ENCODE measurements at regions not wholly inside any gene's neighbourhood (a gene's known extent, or its start where the extent isn't known, plus 50 kb on each side); places are given as distances from the start of the nearest gene placed in this dataset.

DNA sequence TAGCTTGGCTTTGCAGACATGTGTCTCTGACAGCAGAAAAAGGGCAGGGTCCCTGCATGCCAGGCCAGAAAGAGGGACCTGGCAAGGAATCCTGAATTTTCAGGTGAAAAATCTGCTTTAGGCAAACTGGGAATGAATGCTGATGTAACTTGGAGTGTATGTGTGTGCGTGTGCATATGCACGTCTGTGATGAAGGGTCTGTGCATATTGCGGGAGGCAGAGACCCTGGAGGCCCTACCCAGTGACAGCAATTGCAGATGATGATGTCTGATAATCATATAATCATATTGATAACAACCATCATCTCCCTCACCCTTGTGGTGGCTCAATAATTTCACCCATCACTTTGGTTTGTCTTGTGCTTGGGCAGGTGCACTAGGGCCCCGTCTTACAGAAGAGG lies 80.7 kb upstream of the SDK2 start:
- no peak for ATAC-seq

DNA sequence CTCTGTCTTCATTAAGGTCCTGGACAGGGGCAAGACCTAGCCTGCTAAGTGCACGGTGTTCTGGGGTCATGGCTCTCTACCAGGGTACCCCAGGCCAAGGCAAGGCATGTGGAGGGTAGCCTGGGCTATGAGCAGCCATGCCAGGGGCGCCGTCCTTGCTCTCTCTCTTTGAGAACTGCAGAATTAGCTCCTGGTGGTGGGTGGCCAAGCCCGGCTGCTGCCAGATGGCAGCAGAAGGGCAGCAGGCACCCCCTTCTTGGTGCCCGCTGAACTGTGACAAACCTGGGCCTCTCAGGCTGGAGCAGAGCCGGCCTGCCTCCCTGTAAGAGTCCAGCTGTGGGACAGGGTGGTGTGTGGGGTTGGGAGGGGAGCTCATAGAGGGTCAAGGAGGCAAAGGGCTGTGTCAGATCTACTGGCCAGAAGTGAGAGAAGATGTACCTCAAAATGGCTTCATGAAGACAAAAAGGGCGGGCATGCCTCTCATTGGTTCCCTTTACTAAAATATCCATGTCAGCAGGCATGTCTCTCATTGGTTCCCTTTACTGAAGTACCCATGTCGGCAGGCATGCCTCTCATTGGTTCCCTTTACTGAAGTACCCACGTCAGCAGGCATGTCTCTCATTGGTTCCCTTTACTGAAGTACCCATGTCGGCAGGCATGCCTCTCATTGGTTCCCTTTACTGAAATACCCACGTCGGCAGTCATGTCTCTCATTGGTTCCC lies 81.7 kb upstream of the SDK2 start:
- no peak for ATAC-seq

GRCh38 chr17:73727941-73728340 lies 83.7 kb upstream of the SDK2 start:
- no peak for ATAC-seq

DNA sequence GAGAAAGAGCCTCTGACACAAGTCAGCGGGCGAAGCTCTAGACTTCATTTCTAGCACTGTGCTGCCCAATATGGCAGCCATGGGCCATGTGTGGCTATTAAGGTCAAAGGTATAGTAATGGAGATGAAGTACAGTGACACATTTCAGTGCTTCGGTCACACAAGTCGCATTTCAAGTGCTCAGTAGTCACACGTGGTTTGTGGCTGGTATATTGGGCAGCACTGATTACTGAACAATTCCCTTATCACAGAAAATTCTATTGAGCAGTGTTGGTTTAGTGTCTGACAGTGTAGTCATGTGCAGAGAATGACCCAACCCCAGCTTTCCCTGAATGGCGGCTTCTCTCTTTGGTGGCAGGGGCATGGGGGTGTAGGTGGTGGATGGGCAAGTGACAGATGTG lies 84.9 kb upstream of the SDK2 start:
- no peak for ATAC-seq

DNA sequence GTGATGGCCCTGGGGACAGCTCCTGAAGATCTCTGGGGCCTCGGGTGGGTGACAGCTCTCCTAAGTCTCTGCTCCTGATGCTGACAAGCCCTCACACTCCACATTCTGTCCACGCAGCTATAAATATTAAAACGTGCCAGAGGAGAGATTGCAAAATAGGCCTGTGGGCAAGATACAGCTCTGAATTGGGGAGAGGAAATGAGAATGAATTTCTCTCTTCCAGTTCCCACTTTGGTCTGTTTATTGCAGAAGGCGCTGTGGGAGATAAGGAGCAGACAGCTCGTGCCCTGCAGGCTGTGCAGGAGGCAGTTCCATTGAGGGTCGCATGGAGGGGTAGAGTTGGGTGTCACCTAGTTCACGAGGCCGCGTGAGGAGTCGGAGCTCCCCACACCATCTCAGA lies 87.5 kb upstream of the SDK2 start:
- no peak for ATAC-seq

DNA sequence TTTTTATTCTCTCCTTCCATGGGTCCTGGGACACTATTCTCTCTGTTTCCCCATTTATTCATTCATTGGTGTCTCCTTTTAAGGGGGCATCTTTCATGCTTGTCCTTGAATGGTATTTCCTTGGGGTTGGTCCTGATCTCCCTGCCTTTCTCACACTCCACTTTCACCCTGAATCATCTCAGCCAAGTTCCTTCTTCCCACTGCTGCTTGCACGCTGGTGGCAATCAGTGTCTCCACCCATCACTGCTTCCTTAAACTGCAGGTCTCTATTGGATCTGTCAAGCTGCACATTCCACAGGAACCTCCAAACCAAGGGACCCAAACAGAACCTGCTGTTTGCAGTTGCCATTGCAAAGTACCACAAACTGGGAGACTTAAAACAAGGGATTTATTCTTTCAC lies 89.3 kb upstream of the SDK2 start:
- ATAC-seq, result no peak

- no peak for ATAC-seq
Measured at GRCh38 chr17:73735245-73735644, 91.0 kb upstream of the SDK2 start.

DNA sequence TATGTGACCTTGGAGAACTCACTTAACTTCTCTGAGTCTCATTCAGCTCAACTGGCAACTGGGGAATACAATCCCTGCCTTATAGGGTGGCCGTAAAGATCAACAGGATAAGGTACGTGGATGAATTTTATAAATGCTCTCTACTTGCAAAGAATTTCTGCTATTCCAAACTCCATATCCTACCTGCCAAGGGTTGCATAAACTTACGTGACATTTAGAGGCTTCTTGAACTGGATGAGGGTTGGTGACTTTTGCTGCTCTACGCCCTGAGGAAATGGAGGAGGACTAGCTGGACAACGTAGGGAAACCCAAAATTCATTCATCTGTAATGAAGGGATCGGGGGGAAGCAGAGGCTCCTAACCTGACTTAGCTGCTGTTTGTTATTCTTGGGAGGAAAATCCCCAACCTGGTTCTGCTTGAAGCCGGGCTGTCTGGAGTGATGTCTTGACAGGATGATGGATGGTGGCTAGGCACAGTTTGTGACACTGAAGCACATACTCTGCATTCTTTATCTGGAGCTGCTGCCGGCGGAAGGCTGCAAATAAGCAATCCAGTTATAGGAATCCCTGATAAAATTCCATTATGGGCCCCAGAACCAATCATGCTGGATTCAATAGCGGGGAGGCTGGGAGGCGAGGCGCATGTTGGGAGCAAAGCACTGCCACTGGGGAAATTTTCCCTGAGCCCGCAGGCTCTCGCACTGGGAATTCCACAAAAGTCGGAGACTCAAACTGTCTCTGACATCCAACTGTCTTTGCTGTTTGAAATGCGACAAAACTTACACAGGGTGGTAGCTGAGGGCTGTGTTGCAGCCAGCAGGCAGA lies 94.7 kb upstream of the SDK2 start:
- ATAC-seq, result no peak

- no peak for ATAC-seq
Measured at GRCh38 chr17:73740370-73740769, 96.1 kb upstream of the SDK2 start.

DNA sequence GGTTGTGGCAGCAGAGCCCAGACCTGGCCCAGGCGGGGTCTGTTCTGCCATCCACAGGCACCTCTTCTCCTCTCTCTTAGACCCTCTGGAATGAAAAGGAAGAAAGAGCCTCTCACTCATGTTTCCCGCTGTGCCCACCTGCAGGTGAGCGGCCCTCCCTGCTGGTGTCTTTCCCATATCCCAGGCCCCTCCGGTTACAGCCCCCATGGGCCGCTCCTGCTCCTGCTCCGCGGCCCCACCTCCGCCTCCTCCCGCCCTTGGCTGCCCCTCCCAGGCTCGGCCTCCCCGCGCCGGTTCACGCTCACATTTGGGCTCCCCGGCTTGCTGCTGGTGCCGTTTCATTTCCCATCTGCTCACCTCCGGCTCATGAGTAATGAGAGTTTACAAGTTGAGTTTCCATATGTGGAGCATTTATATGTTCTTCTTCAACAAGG lies 98.7 kb upstream of the SDK2 start:
- no peak for ATAC-seq

DNA sequence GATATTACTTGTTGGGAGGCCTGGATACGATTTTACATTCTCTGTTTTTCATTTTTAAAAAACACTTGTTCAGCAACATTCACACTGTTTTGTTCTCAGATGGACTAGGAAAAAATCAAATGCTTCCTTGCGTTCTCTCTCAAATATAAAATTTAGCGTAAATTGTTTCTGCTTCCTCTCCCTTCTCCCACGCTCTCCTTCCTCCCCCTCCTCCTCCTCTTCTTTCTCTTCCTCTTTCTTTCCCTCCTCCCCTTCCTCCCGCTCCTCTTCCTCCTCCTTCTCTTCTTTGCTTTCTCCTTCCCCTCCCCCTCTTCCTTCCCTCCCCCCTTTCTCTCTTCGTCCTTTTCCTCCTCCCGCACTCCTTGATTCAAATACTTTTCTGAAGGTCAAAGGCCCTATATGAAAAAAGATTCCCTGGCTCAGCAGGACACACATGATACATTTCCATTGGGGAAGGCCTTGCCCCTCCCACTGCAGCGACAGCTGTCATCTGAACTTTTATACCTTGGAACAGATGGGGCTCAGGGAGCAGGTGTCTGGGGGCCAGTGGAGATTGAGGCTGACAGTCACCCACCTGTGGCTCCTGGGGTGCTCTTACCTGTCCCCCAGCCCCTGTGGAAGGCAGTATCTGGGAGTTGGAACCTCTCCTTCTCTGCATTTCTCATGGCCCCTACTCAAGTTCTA lies 99.4 kb upstream of the SDK2 start:
- no peak for ATAC-seq

DNA sequence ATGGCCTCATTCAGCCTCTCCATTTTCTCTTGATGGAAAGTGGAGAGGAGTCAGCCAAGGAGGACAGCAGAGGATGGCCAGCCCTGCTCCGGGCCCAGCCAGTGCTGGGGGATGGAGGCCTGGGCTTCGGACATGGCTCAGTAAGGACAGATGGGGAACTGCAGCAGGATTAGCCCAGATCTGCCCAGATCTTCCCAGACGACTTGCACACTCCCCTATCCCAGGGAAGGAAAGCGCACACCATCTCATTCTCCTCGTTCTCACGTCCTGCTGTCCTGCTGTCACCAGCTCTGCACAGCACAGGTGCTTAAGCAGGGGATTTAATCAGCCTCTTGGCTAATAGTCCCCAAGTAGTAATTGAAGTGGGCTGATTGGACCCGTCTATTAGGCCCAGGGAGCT lies 100.2 kb upstream of the SDK2 start:
- ATAC-seq, result no peak

DNA sequence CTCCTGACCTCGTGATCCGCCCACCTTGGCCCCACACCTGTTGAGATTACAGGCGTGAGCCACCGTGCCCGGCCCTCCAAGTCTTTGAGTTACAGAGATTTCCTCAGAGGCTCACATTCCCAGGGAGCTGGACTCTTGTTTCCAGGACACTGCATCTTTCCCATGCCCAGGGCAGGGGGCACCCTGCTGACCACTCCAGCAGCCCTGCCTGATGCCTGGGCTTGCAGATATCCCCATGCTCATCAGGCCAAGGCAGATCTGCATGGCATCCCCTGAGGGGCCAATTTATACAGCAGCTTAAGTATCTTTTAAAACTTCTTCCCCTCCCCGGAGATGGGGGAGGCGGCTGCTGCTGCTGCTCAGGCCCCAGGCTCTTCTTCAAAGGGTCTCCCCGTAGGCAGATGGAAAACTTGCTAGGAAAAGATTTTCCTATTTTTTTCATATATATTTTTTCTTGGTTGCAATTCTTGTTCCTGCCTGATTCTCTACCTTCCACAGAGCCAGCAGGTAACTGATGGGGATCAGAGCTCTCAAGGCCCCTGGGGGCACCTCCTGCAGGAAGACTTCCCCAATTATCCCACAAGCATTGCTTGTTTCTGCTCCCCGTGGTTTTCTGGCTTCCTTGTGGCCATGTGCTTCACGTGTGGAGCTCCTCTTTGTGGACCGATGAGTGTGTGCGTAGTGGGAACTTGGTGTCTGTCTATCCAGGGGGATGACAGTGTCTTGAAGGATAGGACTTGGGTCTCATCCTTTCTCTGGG lies 102.2 kb upstream of the SDK2 start:
- ATAC-seq, result no peak

GRCh38 chr17:73747221-73748002 lies 103.2 kb upstream of the SDK2 start:
- ATAC-seq, result no peak

DNA sequence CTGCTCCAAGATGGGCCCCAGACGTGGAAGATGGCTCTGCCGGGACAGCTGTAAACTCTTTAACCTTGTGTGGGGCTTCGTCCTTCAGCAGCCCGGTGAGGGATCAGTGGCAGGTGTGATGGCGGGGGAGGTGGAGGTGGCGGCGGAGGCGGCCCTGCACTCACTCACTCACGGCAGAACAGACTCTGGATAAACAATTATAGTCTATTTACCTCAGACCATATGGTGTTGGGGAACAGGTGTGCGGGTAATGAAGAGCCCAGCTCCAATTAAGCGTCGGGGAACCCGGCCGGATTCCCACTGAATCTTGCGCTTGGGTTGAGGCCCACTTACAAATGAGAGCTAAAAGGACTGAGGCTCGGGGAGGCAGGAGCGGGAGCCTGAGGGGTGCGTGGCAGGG lies 104.3 kb upstream of the SDK2 start:
- no peak for ATAC-seq

GRCh38 chr17:73749337-73749823 lies 105.1 kb upstream of the SDK2 start:
- ATAC-seq, result peak; percentile 21 to 55

- no peak for ATAC-seq
Measured at GRCh38 chr17:73749928-73750605, 105.8 kb upstream of the SDK2 start.

DNA sequence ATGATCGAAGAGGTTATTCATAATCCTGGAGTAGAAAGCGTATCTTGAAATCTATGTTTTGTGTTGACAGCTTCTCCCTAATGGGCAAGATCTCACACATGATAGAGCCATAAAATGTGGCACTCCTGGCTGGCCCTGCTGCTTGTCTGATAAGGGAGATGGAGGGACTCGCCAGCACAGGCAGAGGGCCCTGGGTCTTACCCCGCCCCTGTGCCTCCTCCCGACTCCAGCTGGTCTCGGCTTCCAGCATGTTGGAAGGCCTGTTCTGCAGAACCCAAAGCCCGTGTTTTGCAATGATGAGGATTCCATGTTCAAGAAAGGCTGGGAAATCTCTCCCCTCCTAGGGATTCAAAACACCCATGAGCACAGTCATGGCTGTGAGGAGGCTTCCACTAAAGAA lies 106.7 kb upstream of the SDK2 start:
- no peak for ATAC-seq

DNA sequence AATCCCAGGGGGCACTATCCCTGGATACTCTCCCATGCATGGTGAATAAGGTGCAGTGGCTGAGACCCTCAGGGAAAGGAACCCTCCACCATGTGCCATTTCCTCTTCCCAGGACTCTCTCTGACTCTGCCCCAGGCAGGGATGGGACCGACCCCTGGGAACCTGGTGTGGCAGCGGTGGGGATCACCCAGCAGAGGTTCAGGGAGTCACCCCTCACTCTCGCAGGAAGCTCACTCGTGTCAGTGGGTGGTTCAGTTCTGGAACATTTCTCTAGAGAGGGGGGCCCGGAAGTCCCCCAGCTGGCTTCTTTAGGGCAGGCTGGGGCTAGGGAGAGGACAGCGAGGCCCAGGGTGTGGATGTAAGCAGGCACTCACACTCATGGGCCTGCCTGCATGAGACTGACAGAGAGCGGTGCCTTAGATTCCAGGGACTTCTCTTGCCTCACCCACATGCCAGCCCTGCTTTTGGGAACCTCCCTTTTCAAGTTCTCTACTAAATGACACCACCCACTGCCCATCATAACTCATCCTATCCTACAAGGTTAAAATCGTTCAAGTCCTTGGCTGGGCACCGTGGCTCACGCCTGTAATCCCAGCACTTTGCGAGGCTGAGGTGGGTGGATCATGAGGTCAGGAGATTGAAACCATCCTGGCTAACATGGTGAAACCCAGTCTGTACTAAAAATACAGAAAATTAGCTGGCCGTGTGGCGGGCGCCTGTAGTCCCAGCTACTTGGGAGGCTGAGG lies 109.7 kb upstream of the SDK2 start:
- ATAC-seq, result no peak

DNA sequence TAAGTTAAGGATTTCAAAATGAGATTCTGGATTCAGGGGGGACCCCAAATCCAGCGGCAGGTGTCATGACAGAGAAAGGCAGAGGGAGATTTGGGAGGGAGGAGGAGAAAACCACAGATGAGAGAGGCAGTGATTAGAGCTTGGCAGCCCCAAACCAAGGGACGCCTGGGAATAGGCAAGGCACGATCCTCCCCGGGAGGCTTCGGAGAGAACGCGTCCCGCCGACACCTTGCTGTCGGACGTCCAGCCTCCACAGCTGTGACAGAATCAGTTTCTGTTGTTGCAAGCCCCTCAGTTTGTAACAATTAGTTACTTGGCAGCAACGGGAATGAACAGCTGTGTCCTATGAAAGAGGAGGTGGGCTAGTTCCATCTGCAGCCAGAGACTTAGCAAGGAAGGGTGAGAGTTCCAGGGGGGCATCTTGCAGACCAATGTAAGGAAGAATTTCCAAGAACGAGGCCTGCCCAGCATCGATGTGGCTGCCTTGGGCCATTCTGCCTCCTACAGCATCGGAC lies 110.7 kb upstream of the SDK2 start:
- no peak for ATAC-seq

Measured in activated CD4-positive, CD25-positive, alpha-beta regulatory T cell treated with anti-CD3 and anti-CD28 coated beads, Interleukin-2, amount 50 U/mL, for 24 hours (primary cell).